ENCODE measurements at regions not wholly inside any gene's neighbourhood (a gene's known extent, or its start where the extent isn't known, plus 50 kb on each side); places are given as distances from the start of the nearest gene placed in this dataset.

DNA sequence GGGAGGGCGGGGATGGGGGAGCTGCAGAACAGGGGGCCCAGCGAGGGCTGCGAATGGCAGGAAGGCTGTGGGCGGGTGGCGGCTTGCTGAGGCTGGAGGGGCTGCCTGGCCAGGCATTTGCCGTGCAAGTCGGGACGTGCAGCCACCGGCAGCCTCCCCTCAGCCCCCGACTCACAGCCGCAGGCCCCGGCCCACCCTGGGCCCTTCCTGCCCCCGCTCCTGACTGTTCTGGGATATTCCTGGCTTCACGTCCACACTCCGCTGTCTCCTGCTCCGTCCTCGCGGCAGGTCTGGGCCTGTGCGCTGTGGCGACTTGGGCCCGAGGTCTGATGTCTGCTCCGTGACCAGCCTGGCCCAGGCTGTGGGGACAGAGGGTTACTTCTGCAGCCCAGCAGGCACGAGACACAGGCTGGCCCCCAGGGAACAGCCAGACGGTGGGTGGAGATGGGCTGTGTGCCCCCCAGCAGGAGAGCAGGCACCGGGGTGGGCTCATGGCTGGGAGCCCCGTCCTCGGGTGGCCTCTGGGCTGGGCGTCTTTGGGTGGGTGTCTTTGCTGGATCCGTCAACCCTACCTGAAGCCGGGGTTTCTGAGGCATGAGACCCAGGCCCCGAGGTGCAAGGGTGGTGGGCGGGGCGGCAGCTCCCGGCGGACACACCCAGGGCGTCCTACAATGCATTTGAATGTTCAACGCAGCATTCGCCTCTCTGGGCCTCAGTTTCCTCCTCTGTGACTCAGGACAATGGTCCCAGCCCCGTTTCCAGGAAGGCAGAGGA lies 86.5 kb downstream of the FOXL3 start:
- Mint-ChIP-seq H3K4me1 (ENCODE audit: low read depth, unreplicated experiment) (peaks cover 13% of the 10 kb centered on the region), H3K4me3 (ENCODE audit: low read depth, unreplicated experiment) (no peak overlapping the region), H3K27me3 (ENCODE audit: unreplicated experiment) (peaks cover 100% of the 10 kb centered on the region), H3K9me3 (ENCODE audit: low read depth, unreplicated experiment) (no peaks in the 10 kb centered on the region), H3K27ac (ENCODE audit: unreplicated experiment) (no peak overlapping the region), H3K36me3 (ENCODE audit: insufficient read depth, unreplicated experiment) (peaks cover 11% of the 10 kb centered on the region)
- no peak for DNase-seq
- CTCF ChIA-PET = no interaction called here
- intact Hi-C loops (cut with micrococcal nuclease; ENCODE audit: unreplicated experiment) = no loop called here
- TF ChIP-seq, protein P1, sequence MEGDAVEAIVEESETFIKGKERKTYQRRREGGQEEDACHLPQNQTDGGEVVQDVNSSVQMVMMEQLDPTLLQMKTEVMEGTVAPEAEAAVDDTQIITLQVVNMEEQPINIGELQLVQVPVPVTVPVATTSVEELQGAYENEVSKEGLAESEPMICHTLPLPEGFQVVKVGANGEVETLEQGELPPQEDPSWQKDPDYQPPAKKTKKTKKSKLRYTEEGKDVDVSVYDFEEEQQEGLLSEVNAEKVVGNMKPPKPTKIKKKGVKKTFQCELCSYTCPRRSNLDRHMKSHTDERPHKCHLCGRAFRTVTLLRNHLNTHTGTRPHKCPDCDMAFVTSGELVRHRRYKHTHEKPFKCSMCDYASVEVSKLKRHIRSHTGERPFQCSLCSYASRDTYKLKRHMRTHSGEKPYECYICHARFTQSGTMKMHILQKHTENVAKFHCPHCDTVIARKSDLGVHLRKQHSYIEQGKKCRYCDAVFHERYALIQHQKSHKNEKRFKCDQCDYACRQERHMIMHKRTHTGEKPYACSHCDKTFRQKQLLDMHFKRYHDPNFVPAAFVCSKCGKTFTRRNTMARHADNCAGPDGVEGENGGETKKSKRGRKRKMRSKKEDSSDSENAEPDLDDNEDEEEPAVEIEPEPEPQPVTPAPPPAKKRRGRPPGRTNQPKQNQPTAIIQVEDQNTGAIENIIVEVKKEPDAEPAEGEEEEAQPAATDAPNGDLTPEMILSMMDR (IDR thresholded peaks at IDR 0.05; ENCODE audit: unreplicated experiment) = no peak
- no TSS peak for BruUV-seq (replicated peaks)

DNA sequence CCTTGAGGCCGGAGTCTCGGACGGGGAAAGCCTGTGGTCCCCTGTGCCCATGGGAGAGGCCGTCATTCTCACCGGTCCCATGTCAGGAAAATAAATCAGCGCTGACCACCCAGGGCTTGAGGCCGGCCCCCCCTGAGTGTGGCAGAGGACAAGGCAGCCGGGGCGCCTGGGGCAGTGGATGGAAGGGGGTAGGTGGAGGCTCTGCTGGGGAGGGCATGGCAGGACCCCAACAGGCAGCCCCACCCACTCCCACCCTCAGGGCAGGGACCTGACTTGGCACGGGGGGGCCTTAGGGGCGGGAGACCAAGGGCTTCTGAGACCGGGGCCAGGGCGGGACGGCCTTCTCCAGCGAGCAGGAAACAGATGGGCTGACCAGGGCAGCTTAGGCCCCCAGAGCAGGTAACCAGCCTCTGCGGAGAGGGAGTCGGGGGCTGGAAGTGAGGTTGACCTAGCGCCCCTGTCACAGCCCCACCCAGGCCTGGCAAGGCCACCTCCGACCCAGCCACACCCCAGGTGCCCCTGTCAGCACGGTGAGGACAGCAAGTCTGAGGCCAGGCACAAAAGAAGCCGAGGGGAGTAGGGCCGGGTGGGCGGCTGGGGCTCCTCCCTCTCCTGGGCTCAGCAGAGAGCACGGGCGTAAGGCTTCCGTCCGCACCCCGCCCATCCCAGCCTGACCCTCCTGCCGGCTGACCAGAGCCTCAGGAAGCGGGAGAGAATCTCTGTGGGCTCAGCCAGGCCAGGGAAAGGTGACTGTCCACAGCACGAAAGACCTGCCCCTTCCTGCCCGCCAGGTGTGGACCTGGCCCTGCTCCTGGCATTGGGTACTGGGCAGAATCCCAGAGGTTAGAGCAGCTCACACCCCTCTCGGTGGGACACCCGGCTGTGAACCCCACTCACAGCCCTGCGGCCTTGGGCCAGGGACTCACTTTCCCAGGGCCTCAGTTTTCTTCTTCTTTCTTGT lies 87.4 kb downstream of the FOXL3 start:
- H3K9me3 Mint-ChIP-seq (ENCODE audit: low read depth, unreplicated experiment) = no peaks in the 10 kb centered on the region
- TF ChIP-seq, protein P1 (IDR thresholded peaks at IDR 0.05; ENCODE audit: unreplicated experiment) = no peak
- H3K4me1 Mint-ChIP-seq (ENCODE audit: low read depth, unreplicated experiment) = peaks cover 12% of the 10 kb centered on the region
- no peak overlapping the region for H3K4me3 Mint-ChIP-seq (ENCODE audit: low read depth, unreplicated experiment)
- DNase-seq = no peak
- intact Hi-C loops (cut with micrococcal nuclease; ENCODE audit: unreplicated experiment) = no loop called here
- CTCF ChIA-PET = no interaction called here
- no peak overlapping the region for H3K27ac Mint-ChIP-seq (ENCODE audit: unreplicated experiment)
- H3K36me3 Mint-ChIP-seq (ENCODE audit: insufficient read depth, unreplicated experiment) = peaks cover 6% of the 10 kb centered on the region
- no TSS peak for BruUV-seq (replicated peaks)
- H3K27me3 Mint-ChIP-seq (ENCODE audit: unreplicated experiment) = peaks cover 100% of the 10 kb centered on the region

DNA sequence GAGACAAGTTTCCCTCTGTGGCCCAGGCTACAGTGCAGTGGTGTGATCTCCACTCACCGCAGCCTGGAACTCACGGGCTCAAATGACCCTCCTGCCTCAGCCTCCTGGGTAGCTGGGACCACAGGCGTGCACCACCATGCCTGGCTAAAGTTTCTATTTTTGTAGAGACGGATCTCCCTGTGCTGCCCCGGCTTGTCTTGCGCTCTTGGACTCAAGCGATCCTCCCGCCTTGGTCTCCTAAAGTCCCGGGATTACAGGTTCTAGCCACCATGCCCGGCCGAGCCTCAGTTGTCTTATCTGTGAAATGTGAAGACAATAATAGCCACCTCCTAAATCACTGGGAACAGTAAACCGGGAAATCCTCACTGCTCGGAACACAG lies 88.1 kb downstream of the FOXL3 start:
- no TSS peak for BruUV-seq (replicated peaks)
- H3K9me3 Mint-ChIP-seq (ENCODE audit: low read depth, unreplicated experiment) = no peaks in the 10 kb centered on the region
- TF ChIP-seq, protein P1 (IDR thresholded peaks at IDR 0.05; ENCODE audit: unreplicated experiment) = no peak
- H3K36me3 Mint-ChIP-seq (ENCODE audit: insufficient read depth, unreplicated experiment) = no peaks in the 10 kb centered on the region
- intact Hi-C loops (cut with micrococcal nuclease; ENCODE audit: unreplicated experiment) = no loop called here
- CTCF ChIA-PET = no interaction called here
- H3K27me3 Mint-ChIP-seq (ENCODE audit: unreplicated experiment) = peaks cover 100% of the 10 kb centered on the region
- no peak overlapping the region for H3K27ac Mint-ChIP-seq (ENCODE audit: unreplicated experiment)
- no peak overlapping the region for H3K4me3 Mint-ChIP-seq (ENCODE audit: low read depth, unreplicated experiment)
- no peak for DNase-seq
- peaks cover 5% of the 10 kb centered on the region for H3K4me1 Mint-ChIP-seq (ENCODE audit: low read depth, unreplicated experiment)

GRCh38 chr7:378551-379455 lies 88.8 kb downstream of the FOXL3 start:
- Mint-ChIP-seq H3K4me3 (ENCODE audit: low read depth, unreplicated experiment) (peak overlapping the region; percentile 22), H3K27ac (ENCODE audit: unreplicated experiment) (no peak overlapping the region)

More at GRCh38 chr7:378551-379455, 88.8 kb downstream of the FOXL3 start:
- Mint-ChIP-seq H3K36me3 (ENCODE audit: insufficient read depth, unreplicated experiment) (no peaks in the 10 kb centered on the region), H3K4me1 (ENCODE audit: low read depth, unreplicated experiment) (no peaks in the 10 kb centered on the region), H3K9me3 (ENCODE audit: low read depth, unreplicated experiment) (peaks cover 5% of the 10 kb centered on the region), H3K27me3 (ENCODE audit: unreplicated experiment) (peaks cover 100% of the 10 kb centered on the region)
- TF ChIP-seq, protein P1 (IDR thresholded peaks at IDR 0.05; ENCODE audit: unreplicated experiment) = no peak
- no TSS peak for BruUV-seq (replicated peaks)
- intact Hi-C loops (cut with micrococcal nuclease; ENCODE audit: unreplicated experiment) = no loop called here
- CTCF ChIA-PET = no interaction called here
- no peak for DNase-seq
